ENCODE measurements at regions not wholly inside any gene's neighbourhood (a gene's known extent, or its start where the extent isn't known, plus 50 kb on each side); places are given as distances from the start of the nearest gene placed in this dataset.

DNA sequence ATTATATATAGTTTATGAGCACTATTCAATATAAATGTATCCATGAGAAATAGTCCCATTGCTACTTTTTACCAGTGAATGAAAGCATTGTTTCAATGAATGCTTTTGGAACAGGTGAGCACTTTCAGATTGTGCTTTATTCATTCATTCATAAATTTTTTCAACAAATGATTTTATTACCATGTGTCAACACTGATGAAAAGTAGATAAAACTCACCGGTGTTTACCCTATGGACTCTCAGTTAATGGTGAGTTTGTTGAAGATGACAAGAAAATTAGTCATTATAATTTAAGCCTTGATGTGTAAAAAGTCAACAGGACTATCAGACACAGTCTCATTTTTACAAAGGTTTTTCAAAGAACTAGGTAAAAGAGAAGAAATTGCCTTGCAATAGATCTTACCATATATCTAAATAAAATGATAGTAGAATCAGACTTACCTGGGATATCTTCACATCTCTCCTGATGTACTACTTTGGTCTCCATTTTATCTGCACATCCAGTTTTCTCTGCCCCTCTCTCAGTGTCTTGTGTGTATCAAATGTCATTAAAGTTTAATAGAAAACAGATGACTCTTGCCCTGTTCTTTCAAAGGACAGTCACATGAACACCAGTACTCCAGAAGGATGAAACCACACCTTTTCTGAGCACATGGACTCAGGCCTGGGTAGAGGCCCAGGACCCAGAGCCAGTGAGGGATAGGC, 325.3 kb upstream of the RND3 start:
- Histone ChIP-seq H3K36me3 (ENCODE audit: control insufficient read depth, low read length) (no peaks in the 10 kb centered on the region), H3K4me3 (ENCODE audit: low read length) (no peak overlapping the region), H3K9me2 (replicated peaks; ENCODE audit: control insufficient read depth, low read length) (no peaks in the 10 kb centered on the region), H3K4me1 (ENCODE audit: control insufficient read depth, low read length) (no peaks in the 10 kb centered on the region), H3K9me3 (ENCODE audit: control insufficient read depth, insufficient read depth, low read length) (no peaks in the 10 kb centered on the region), H3K4me2 (ENCODE audit: low read length) (no peak overlapping the region), H3K79me2 (ENCODE audit: control insufficient read depth, low read length) (no peaks in the 10 kb centered on the region), H3K27ac (ENCODE audit: low read depth, low read length) (no peak overlapping the region), H3F3A (ENCODE audit: control insufficient read depth, insufficient read depth) (no peaks in the 10 kb centered on the region), H3K27me3 (ENCODE audit: control insufficient read depth, low read length) (no peaks in the 10 kb centered on the region), H4K20me1 (ENCODE audit: control insufficient read depth, insufficient read depth, low read depth, low read length) (no peaks in the 10 kb centered on the region)
- TF ChIP-seq EZH2phosphoT487 (IDR thresholded peaks at IDR 0.05; ENCODE audit: borderline replicate concordance, low read length): no peak
- TF ChIP-seq, protein P1, sequence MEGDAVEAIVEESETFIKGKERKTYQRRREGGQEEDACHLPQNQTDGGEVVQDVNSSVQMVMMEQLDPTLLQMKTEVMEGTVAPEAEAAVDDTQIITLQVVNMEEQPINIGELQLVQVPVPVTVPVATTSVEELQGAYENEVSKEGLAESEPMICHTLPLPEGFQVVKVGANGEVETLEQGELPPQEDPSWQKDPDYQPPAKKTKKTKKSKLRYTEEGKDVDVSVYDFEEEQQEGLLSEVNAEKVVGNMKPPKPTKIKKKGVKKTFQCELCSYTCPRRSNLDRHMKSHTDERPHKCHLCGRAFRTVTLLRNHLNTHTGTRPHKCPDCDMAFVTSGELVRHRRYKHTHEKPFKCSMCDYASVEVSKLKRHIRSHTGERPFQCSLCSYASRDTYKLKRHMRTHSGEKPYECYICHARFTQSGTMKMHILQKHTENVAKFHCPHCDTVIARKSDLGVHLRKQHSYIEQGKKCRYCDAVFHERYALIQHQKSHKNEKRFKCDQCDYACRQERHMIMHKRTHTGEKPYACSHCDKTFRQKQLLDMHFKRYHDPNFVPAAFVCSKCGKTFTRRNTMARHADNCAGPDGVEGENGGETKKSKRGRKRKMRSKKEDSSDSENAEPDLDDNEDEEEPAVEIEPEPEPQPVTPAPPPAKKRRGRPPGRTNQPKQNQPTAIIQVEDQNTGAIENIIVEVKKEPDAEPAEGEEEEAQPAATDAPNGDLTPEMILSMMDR (IDR thresholded peaks at IDR 0.05; ENCODE audit: low read depth, low read length, poor library complexity, severe bottlenecking): no peak

DNA sequence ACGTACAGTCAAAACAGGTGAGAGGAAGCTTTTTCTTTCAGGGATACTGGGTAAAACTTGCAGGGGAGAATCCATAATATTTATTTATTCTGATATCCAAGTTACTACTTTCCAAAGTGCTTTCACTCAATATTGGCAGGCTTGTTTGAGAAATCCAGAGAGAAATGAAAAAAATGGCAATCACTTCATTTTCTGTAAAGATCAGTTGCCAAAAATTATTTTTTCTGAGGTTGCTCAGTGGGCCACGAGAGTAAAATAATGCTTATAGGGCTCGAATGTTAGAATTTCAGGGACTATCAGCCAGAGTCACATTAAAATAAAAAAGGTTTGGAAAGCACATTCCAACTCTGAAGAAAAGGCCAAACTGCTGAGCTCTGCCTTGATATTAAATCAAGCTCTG, 324.6 kb upstream of the RND3 start:
- H3F3A ChIP-seq (ENCODE audit: control insufficient read depth, insufficient read depth): no peaks in the 10 kb centered on the region
- H3K4me2 ChIP-seq (ENCODE audit: low read length): no peak overlapping the region
- no peak overlapping the region for H3K27ac ChIP-seq (ENCODE audit: low read depth, low read length)
- no peak for TF ChIP-seq EZH2phosphoT487 (IDR thresholded peaks at IDR 0.05; ENCODE audit: borderline replicate concordance, low read length)
- TF ChIP-seq, protein P1 (IDR thresholded peaks at IDR 0.05; ENCODE audit: low read depth, low read length, poor library complexity, severe bottlenecking): no peak
- H3K79me2 ChIP-seq (ENCODE audit: control insufficient read depth, low read length): no peaks in the 10 kb centered on the region
- no peak overlapping the region for H3K4me3 ChIP-seq (ENCODE audit: low read length)
- H3K9me3 ChIP-seq (ENCODE audit: control insufficient read depth, insufficient read depth, low read length): no peaks in the 10 kb centered on the region
- H4K20me1 ChIP-seq (ENCODE audit: control insufficient read depth, insufficient read depth, low read depth, low read length): no peaks in the 10 kb centered on the region
- no peaks in the 10 kb centered on the region for H3K4me1 ChIP-seq (ENCODE audit: control insufficient read depth, low read length)
- H3K9me2 ChIP-seq (replicated peaks; ENCODE audit: control insufficient read depth, low read length): no peaks in the 10 kb centered on the region
- no peaks in the 10 kb centered on the region for H3K27me3 ChIP-seq (ENCODE audit: control insufficient read depth, low read length)
- no peaks in the 10 kb centered on the region for H3K36me3 ChIP-seq (ENCODE audit: control insufficient read depth, low read length)

DNA sequence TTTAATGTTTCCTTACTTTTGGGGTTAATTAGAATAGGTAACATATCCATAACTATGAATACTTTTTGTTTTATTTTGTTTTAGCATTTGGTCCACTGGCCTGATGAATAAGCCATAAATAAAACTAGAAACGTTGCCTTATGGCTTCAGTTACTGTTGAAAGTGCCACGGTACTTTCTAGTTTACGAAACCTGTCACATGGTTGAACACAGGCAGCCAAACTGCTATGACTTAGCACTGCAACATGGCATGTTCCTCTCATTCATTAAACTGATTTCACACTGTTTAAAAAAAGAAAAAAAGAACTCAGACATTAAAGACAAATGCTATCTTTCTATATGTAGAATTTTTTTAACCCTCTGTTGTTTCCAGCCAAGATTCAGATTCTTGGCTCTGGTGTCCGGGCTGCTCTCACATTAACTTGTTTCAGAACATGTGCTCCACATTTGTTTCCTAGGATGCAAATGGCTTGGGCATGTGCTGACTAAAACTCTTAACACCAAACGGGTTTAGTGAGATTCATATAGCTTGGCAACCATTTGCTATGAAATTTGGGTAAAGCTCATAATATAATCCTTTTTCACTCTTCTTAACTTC, 323.9 kb upstream of the RND3 start:
- Histone ChIP-seq H3F3A (ENCODE audit: control insufficient read depth, insufficient read depth) (no peaks in the 10 kb centered on the region), H3K4me2 (ENCODE audit: low read length) (no peak overlapping the region), H3K4me1 (ENCODE audit: control insufficient read depth, low read length) (no peaks in the 10 kb centered on the region), H3K79me2 (ENCODE audit: control insufficient read depth, low read length) (no peaks in the 10 kb centered on the region), H3K4me3 (ENCODE audit: low read length) (no peak overlapping the region), H3K27me3 (ENCODE audit: control insufficient read depth, low read length) (no peaks in the 10 kb centered on the region), H3K36me3 (ENCODE audit: control insufficient read depth, low read length) (no peaks in the 10 kb centered on the region), H3K9me2 (replicated peaks; ENCODE audit: control insufficient read depth, low read length) (no peaks in the 10 kb centered on the region), H3K27ac (ENCODE audit: low read depth, low read length) (no peak overlapping the region), H3K9me3 (ENCODE audit: control insufficient read depth, insufficient read depth, low read length) (no peaks in the 10 kb centered on the region), H4K20me1 (ENCODE audit: control insufficient read depth, insufficient read depth, low read depth, low read length) (no peaks in the 10 kb centered on the region)
- TF ChIP-seq, protein P1 (IDR thresholded peaks at IDR 0.05; ENCODE audit: low read depth, low read length, poor library complexity, severe bottlenecking): no peak
- no peak for TF ChIP-seq EZH2phosphoT487 (IDR thresholded peaks at IDR 0.05; ENCODE audit: borderline replicate concordance, low read length)

Measured in DOHH2 (cell line).